ENCODE measurements at regions not wholly inside any gene's neighbourhood (a gene's known extent, or its start where the extent isn't known, plus 50 kb on each side); places are given as distances from the start of the nearest gene placed in this dataset.

DNA sequence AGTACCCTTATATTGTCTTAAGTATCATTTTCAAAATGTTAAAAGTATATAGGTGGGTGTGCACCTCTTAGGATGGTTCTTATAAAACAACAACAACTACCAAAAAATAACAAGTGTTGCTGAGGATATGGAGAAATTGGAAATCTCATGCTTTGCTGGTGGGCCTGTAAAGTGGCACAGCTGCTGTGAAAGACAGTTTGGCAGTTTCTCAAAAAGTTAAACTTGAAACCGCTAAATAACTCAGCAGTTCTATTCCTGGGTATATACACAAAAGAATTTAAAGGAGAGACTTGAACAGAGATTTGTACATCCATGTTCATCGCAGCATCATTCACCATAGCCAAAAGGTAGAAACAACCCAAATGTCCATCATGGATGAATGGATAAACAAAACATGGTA lies 65.5 kb downstream of the HAND2 start:
- no peak for DNase-seq (ENCODE audit: low spot score)
- Histone ChIP-seq H3K27me3 (replicated peaks; ENCODE audit: insufficient read depth, low read depth, low read length, poor library complexity) (no peaks in the 10 kb centered on the region), H3K4me3 (ENCODE audit: low read depth, low read length, poor library complexity, severe bottlenecking) (no peak overlapping the region), H3K4me1 (ENCODE audit: insufficient read depth, low read length, poor library complexity, severe bottlenecking) (no peaks in the 10 kb centered on the region), H3K36me3 (ENCODE audit: insufficient read depth, low read length, poor library complexity, severe bottlenecking) (no peaks in the 10 kb centered on the region), H3K27ac (ENCODE audit: low read depth, low read length, poor library complexity, severe bottlenecking) (no peak overlapping the region), H3K9me3 (ENCODE audit: low read depth, low read length, poor library complexity, severe bottlenecking) (no peaks in the 10 kb centered on the region)
- no TSS peak for BruUV-seq (replicated peaks)
- POLR2A ChIA-PET (ENCODE audit: low non-redundant PET) = no interaction called here
- intact Hi-C loops (cut with micrococcal nuclease; ENCODE audit: unreplicated experiment) = no loop called here
- TF ChIP-seq, protein P1, sequence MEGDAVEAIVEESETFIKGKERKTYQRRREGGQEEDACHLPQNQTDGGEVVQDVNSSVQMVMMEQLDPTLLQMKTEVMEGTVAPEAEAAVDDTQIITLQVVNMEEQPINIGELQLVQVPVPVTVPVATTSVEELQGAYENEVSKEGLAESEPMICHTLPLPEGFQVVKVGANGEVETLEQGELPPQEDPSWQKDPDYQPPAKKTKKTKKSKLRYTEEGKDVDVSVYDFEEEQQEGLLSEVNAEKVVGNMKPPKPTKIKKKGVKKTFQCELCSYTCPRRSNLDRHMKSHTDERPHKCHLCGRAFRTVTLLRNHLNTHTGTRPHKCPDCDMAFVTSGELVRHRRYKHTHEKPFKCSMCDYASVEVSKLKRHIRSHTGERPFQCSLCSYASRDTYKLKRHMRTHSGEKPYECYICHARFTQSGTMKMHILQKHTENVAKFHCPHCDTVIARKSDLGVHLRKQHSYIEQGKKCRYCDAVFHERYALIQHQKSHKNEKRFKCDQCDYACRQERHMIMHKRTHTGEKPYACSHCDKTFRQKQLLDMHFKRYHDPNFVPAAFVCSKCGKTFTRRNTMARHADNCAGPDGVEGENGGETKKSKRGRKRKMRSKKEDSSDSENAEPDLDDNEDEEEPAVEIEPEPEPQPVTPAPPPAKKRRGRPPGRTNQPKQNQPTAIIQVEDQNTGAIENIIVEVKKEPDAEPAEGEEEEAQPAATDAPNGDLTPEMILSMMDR (conservative IDR thresholded peaks at IDR 0.05; ENCODE audit: low read depth, low read length) = no peak
- no peak for TF ChIP-seq EZH2 (IDR thresholded peaks at IDR 0.05; ENCODE audit: borderline replicate concordance, low read depth, low read length, poor library complexity, severe bottlenecking)
- CTCF ChIA-PET = no interaction called here

DNA sequence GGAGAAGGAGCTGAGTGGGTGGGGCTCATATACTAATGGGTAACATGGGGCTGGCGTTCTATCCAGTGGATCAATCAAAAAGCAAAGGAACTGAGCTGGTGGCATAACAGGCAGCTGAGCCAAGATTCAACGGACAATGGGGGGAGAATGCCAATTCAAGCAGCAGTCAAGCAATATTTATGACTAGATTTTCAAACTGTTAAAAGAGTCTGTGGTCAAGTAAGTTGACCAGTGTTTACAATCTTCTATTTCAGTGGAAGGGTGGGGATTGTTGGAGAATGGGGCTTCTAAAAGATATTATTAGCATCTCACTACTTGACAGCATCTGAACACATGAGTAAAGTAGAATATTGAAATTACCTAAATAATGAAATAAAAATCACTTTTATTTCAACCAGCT lies 64.9 kb upstream of the SCRG1 start:
- Histone ChIP-seq H3K27ac (ENCODE audit: low read depth, low read length, poor library complexity, severe bottlenecking) (no peak overlapping the region), H3K4me1 (ENCODE audit: insufficient read depth, low read length, poor library complexity, severe bottlenecking) (no peaks in the 10 kb centered on the region), H3K27me3 (replicated peaks; ENCODE audit: insufficient read depth, low read depth, low read length, poor library complexity) (no peaks in the 10 kb centered on the region), H3K4me3 (ENCODE audit: low read depth, low read length, poor library complexity, severe bottlenecking) (no peak overlapping the region), H3K36me3 (ENCODE audit: insufficient read depth, low read length, poor library complexity, severe bottlenecking) (no peaks in the 10 kb centered on the region), H3K9me3 (ENCODE audit: low read depth, low read length, poor library complexity, severe bottlenecking) (no peaks in the 10 kb centered on the region)
- intact Hi-C loops (cut with micrococcal nuclease; ENCODE audit: unreplicated experiment) = no loop called here
- CTCF ChIA-PET = no interaction called here
- no peak for TF ChIP-seq EZH2 (IDR thresholded peaks at IDR 0.05; ENCODE audit: borderline replicate concordance, low read depth, low read length, poor library complexity, severe bottlenecking)
- TF ChIP-seq, protein P1 (conservative IDR thresholded peaks at IDR 0.05; ENCODE audit: low read depth, low read length) = no peak
- no TSS peak for BruUV-seq (replicated peaks)
- POLR2A ChIA-PET (ENCODE audit: low non-redundant PET) = no interaction called here
- DNase-seq (ENCODE audit: low spot score) = no peak

DNA sequence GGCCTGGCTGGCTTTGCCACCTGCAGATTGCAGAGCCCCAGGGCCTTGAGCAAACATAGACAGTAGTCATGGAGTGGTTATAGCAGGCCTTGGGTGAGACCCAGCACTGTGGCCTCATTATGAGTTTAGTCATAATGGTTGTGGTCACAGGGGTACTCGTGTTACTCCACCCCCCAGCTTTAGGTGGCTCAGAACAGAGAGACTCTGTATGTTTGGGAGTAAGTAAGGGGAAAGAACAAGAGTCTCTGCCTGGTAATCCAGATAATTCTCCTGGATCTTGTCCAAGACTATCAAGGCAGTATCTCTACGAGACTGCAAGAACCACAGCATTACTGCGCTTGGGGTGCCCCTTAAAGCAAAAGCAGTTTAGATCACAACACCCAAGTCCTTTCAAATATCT lies 62.3 kb upstream of the SCRG1 start:
- CTCF ChIA-PET = no interaction called here

More for the DNA sequence above, 62.3 kb upstream of the SCRG1 start:
- no peaks in the 10 kb centered on the region for H3K27me3 ChIP-seq (replicated peaks; ENCODE audit: insufficient read depth, low read depth, low read length, poor library complexity)
- no peak overlapping the region for H3K27ac ChIP-seq (ENCODE audit: low read depth, low read length, poor library complexity, severe bottlenecking)
- H3K9me3 ChIP-seq (ENCODE audit: low read depth, low read length, poor library complexity, severe bottlenecking) = no peaks in the 10 kb centered on the region
- intact Hi-C loops (cut with micrococcal nuclease; ENCODE audit: unreplicated experiment) = no loop called here
- no peak for DNase-seq (ENCODE audit: low spot score)
- no TSS peak for BruUV-seq (replicated peaks)
- TF ChIP-seq EZH2 (IDR thresholded peaks at IDR 0.05; ENCODE audit: borderline replicate concordance, low read depth, low read length, poor library complexity, severe bottlenecking) = no peak
- TF ChIP-seq, protein P1 (conservative IDR thresholded peaks at IDR 0.05; ENCODE audit: low read depth, low read length) = no peak
- POLR2A ChIA-PET (ENCODE audit: low non-redundant PET) = no interaction called here
- no peak overlapping the region for H3K4me3 ChIP-seq (ENCODE audit: low read depth, low read length, poor library complexity, severe bottlenecking)
- H3K4me1 ChIP-seq (ENCODE audit: insufficient read depth, low read length, poor library complexity, severe bottlenecking) = no peaks in the 10 kb centered on the region
- H3K36me3 ChIP-seq (ENCODE audit: insufficient read depth, low read length, poor library complexity, severe bottlenecking) = no peaks in the 10 kb centered on the region
